GM19438 (cell line): ENCODE measurements at regions not wholly inside any gene's neighbourhood (a gene's known extent, or its start where the extent isn't known, plus 50 kb on each side); places are given as distances from the start of the nearest gene placed in this dataset.

Source experiments
- ATAC-seq: cut with Tn5 transposase; IDR thresholded peaks from one replicate; pipeline ENCODE4 v1.9.1; 2021; ENCODE audit warnings: low read depth; ENCODE audit not compliant: unreplicated experiment

DNA sequence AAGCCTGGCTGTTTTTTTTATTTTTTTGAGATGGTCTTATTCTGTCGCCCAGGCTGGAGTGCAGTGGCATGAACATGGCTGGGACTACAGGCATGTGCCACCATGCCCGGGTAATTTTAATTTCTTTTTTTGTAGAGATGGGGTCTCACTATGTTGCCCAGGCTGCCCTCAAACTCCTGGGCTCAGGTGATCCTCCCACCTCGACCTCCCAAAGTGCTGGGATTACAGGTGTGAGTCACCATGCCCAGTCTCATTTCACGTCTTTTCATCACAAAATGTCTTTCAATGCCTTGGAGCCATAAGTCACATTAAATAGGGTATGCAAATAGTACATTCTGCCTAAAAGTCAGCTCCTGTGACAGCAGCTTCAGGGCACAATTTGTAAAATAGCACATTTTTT, 52.8 kb downstream of the SOX2 start:
- no peak for ATAC-seq

DNA sequence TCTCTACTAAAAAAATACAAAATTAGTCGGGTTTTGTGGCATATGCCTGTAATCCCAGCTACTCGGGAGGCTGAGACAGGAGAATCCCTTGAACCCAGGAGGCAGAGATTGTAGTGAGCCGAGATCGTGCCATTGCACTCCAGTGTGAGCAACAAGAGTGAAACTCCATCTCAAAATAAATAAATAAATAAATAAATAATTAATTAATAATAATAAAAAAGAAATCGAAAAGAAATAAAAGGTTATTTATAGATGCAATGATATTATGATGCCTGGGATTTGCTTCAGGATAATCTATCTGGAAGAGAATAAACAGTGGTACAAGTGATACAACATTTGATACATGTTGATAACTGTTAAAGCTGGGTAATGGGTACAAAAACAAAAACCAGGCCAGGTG, 58.6 kb downstream of the SOX2 start:
- ATAC-seq: no peak

DNA sequence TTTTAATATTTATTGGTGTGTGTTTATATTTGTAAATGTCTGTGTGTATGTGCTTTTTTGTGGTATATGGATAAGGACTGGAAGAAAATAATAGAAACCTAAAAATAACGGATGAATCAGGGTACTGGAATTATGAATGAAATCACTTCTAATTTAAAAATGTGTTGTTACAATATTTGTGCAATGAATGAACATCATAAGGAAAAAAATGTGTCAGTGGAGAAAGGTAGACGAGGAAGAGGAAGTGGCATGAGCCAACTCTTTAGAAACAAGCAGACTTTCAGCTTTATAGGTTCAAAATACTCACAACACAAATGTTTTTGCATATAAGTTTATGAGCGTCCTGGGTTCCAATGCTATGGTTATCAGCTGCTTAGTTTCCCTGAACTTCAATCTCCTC, 59.4 kb downstream of the SOX2 start:
- ATAC-seq: no peak

DNA sequence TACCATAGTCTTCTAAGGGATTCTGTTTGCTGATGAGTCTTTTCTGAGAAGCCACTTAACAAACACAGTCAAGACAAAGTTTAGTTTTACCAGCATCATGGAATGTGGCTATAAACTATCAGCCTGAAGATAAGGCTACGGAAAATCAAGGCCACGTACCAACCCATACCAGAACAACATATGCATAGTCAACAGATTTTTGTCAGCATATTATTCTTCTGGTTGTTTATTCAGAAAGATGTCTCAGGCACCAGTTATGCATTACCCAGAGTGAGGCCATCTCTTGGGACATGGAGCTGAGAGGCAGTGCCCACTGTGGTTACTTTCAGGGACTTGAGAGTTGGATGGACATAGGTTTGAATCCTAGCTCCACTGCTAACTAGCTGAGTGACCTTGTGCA, 60.4 kb downstream of the SOX2 start:
- no peak for ATAC-seq

DNA sequence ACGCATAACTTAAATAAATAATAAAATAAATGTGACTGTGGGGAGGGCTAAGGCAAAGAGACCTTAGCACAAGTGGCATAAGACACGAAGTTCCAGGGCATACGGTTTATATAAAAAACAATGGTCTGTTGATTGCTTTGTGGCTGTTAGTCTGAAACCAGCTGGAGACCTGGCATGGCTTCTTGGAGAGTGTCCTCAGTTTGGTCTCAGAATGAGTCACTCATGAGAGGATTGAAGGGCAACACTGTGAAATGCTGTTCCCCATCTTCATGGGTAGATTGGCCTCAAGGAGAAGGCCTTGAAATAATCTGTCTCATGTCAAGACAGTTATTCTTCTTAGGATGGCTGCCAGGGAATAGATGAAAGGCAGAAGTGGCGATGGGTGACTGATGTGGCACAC, 62.2 kb downstream of the SOX2 start:
- ATAC-seq: no peak

DNA sequence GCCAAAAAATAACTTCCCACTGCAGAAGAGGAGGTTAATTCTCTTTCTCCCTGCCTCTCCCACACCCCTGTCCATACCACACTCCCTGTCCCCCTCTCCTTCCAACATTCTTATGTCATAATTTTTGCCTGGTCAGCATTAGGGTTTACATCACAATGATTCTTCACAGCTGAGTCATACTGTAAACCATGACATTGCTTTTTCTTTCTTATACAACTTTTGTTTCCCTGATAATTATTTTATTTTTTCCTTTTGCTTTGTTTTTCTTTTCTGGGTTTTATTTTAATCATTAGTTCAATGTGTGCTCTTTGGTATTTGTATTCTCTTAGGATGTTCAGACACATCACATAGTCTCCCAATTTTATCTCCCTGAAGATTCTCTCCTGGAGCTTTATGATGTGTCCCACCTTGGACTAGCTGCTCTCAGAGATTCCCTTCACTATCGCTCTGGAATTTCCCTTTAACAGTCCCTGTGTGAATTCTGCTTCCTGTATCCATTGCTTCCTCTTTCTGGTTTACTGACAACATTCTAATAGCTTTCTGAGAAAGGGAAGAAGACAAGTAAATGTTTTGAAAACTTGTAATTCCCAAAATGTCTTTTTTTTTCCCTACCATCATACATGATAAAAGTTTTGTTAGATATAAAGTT, 70.7 kb downstream of the SOX2 start:
- no peak for ATAC-seq

DNA sequence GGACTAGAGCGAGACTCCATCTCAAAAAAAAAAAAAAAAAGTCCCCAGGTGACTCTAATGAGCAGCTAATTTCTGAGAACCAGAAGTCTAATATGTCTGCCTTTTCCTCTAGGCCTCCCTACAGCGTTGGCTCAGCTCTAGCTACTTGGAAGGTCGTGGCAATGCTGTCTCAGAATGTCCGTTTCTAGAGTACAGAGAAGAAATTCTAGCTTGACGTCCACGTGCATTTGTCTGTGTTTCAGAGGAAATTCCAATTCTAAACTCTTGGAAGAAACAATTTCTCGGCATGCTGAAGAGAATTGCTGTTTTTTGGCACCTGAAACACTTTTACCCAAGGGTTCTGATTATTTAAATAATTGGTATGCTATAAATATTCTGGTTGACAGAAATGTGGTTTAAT, 78.8 kb downstream of the SOX2 start:
- no peak for ATAC-seq

DNA sequence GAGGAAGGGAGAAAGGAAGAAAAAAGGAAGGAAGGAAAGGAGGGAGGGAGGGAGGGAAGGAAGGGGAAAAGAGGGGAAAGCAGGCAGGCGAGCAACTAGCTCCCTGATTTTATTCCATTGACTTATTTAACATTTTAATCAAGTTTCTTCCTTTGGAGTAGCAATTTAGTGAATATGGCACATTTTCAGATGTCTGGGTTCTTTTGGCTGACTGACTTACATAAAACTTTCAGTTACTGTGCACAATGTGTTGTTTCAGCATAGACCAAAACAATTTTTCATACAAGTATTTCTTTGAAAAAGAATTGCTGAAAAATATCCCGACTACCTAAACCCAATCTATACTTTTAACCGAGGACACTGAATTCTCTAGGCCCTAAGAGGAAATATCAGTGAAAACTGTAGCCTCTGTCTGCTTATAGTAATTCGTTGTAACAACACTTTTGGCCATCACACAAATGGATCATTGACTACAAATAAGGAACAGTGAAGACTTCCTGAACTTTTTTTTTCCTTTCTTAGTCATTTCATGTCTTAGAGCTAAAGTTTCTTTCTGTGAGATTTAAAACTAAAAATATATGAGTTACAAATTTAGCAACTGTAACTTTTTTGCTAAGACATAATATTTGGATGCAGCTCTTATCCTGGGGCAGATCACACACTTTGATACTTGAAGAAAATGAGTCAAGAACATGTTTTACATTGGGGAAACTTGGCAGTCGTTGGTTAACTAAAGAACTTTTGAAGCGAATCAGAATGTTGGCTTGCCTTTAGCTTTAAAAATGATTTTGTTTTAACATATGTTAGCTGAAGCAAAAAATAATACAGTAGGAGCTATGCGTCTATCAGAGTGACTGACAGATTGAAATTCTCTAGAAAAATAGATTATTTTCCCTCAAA, 79.6 kb downstream of the SOX2 start:
- no peak for ATAC-seq

DNA sequence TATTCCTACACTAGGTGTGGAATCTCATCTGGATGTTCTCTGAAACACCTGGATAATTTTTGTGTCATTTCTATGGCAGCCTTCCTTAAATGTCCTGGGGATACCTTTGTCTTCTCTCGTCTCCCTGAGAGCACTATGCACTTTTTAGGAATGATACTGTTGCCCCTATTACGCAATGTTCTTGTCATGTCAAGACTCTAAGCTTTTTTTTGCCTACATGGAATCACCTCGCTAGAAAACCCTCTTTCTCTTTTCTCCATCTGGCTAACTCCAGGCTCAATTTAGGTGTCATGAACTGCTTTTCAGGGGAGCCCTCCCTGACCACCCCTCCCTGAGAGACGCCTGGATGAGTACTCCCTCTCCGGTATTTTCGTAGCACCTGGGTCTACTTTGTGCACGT, 81.3 kb downstream of the SOX2 start:
- no peak for ATAC-seq

DNA sequence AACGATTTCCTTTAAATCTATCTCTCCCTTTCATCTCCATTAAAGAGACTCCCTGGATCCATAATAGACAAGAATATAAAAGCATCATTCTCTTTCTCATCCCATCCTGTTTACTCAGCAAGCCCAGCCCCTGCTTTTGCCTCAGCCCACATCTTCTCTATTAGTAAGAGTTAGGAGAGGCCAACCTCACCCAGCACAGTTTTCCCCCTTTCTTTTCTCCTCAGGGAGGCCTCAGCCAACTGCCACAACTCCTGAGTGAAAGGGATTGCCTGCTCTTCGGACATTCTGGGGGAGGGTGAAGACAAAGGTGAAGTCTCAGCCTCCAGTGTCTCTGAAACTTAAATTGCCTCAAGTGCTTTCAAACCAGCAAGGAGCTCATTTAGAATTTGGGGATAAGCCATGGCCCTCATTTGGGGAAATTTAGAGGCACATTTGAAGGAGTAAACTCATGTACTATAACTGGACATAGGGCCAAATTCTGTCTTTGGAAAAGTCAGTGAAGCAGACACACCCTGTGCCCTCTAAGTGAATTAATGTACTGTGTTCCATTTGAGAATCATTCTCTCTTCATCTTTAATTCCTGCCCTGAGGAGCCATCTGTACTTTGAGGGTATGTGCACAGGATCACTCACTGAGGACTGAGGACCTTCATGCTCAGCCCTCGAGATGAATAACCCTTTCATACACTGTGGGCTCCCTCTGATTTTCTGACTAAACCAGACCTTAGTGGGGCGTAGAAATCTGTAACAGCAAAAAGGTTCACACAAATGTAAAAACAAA, 82.5 kb downstream of the SOX2 start:
- no peak for ATAC-seq

DNA sequence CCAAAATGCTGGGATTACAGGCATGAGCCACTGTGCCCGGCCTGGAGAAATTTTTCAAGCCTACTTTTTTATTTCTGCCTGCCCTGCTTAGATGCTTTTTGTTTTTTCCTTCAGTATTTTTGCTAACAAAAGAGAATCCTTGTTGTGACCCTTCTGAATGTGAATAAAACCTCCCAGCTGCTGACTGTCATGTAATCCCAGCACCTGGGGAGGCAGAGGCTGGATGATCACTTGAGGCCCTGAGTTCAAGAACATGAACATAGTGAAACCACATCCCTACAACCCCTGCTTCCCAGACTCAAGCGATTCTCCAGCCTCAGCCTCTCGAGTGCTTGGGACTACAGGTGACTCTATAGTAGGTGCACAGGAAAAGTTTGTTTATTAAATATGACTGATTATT, 84.9 kb downstream of the SOX2 start:
- no peak for ATAC-seq

DNA sequence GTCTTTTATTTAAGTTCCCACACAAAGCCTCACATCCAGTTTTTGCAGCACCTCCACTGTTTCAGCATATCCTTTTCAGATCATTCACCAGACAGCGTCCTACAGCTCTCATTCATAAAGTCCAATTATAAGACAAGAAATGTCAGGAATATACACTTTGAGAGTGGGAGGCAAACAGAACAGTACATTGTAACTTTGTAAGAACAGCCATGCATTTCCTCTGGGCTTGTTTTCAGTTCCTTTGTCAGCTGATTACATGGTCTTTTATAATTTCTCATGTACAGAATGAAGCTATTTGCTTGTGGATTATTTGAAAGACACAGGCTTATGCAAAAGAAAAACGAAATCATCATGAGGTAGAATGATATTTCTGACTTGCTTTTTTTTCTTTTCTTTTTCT, 85.7 kb downstream of the SOX2 start:
- no peak for ATAC-seq

DNA sequence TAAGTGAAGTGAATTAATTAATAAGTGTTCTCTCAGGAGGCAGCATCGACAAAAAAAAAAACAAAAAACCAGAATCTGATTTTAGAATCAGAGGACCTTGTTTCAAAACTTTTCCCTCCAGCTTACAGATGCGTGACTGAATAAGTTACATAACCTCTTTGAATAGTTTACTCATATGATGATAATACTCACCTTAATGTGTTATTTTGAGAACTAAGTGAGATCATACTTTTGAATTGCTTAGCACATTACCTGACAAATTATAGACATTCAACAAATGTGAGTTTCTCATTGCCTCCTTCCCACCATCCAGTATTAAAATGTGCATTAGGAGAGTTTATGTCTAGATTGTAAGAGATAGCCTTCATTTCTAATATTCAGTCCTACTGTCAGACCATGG, 94.0 kb downstream of the SOX2 start:
- no peak for ATAC-seq

DNA sequence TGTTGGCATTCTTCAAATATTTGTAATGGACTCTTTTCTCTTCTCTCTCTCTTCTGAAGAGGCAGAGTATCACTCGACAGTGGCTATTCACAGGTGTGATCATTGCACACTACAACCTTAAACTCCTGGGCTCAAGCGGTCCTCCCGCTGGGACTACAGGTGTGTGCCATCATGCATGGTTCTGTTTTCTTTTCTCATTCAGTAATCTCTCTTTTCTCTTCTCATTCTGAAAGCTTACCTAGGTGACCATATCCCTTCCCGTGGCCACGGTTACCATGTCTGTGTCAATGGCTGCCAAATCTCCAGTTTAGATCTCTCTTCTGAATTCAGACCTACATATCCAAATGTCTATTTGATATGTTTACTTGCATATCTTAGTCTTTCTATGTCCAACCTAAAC, 96.3 kb downstream of the SOX2 start:
- ATAC-seq: no peak

DNA sequence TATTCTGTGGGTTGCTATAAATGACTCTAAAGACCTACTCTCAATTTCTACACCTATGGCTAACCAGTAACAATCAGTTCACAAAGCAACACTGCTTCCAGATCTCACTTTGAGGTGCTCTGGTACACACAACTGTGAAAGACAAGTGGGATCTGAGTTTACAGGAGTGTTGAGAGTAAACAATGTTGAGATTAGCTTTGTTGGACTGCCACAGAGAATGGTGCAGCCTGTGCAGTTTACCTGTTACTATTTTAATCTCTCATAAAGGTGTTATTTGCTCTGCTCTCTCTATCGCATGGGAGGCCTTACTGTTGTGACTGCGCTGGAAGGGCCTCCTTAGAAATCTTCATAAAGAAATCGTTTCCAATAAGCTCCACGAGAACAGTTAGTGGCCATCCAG, 112.0 kb downstream of the SOX2 start:
- ATAC-seq: no peak

DNA sequence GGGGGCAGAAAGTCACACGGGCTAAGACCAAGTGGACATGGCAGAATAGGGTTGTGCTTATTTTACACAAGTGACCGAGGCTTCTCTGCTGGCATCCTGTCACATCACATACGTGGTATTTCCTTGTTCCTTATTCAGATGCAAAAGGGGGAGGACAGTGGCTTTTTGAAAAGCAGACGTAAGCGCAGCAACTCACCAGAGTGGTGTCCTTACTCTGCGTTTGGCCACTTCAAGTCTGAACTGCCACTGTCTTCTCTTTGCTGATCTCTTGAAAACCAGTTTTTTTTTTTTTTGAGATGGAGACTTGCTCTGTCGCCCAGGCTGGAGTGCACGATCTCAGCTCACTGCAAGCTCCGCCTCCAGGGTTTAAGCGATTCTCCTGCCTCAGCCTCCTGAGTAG, 113.2 kb downstream of the SOX2 start:
- no peak for ATAC-seq

DNA sequence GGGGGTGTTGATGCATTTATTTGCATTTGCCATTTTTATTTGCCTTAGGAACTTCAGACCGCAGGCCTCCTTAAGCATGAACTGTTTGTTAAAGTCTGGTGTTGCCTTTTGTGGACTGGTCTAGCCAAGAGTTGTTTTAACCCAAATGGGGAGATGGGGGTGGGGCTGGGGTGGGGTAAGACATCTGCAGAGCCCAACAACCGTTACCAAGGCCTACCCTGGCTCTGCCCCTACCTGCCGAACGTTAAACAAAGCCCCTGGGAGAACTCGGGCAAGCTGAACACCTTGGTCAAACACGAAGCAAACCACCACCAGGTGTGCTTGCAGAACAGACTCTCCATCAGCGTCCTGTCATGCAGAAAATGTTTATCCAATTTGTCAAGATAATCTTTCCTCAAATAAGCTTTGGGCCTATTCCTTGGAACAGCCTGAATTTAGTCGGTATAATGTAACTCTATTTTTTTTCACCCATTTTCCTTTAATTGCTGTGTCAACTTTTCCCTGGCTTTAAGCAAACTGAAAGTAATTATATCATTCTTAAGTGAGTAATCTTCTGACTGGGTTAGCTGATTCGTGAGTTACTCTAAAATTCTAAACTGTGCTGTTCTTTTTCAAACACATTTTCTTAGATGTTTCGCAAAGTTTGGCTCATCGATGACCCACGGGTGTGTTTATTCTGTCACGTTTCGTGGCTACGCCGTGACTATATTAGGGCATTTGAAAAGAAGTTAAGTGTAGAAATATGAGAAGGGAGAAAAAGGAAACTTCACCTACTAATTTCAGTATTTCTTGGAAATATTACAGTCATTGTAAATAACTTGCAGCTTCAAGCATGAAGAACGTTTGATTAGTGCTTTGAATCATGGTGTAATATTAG, 127.6 kb downstream of the SOX2 start:
- ATAC-seq: no peak

DNA sequence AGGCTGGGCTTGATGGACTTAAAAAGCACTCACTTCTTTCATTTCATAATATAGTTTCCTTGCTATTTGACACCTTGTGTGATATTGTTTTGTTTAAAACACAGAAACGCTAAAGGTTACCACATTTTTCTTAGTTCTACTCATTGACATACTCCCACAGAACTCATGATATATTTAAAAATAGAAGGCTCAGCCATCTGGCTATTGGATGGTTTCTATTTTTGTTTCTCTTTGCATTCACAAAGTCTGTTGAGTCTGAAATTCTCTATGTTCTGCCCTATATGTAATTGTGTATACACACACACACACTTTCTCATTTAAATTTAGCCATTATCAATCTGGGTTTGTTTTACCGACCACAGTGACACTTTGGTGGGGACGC, 128.2 kb downstream of the SOX2 start:
- no peak for ATAC-seq

DNA sequence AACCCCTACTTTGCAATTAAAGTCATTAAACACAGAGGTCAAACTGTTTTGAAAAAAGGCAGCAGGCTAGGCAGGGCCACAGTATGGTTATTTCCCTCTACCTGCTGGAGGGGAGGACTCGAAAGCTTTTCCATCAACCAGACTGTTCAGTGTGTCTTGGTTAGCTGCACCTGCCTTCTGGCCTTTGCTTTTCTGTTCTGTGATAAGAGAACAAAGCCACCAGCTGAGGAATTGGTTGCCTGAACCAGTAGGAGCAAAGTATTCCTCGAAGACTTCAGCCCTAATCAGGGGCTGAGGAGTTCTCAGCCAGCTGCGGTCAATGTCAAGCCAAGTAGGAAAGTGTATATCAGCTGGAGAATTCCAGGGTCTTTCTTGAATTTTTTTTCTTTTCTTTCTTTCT, 132.5 kb downstream of the SOX2 start:
- ATAC-seq: no peak

DNA sequence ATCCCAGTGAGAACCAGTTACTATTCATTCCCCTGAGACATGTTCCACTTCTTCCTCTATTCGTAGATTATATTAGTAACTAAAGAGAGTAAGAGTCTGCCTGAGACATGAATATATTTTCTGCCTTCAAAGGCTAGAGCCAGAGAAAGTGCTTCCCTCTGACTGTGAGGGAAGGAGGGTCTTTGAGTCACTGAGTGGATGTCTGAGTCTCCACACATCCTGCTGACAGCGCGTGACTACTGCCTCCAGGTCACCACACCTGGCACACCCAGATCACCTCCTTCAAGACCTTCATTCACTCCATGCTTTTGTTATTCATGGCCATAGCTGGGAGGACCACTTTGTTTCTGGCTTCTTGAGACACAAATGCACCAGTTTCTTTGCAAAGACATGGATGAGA, 135.6 kb downstream of the SOX2 start:
- no peak for ATAC-seq

DNA sequence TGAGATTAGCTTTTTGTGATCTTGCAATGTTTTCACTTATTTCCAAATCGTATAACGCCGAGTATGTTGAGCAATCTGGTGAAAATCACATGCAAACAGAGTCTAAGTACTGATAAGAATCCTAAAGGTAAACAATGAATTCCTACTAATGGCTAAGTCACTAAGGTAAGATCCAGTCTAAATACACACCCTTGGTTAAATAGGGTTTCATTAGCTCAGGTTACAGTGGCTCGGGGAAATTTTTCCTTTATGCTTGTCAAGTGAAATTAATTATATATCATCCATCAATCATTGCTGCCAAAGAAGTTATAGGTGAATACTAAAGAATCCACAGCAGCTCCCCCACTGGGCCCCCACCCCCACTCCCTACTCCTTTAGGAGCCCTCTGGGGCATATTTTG, 139.3 kb downstream of the SOX2 start:
- no peak for ATAC-seq
